ENCODE measurements at regions not wholly inside any gene's neighbourhood (a gene's known extent, or its start where the extent isn't known, plus 50 kb on each side); places are given as distances from the start of the nearest gene placed in this dataset.
"Not testable (repeated sequence)": the region's sequence is repeated elsewhere in the genome, so short reads cannot be mapped to it uniquely, and the experiment has no call there.

GRCh38 chr10:45056806-45057205 is 56.1 kb downstream of the ZNF22 start:
- peaks cover 55% of the 10 kb centered on the region for H3K27me3 Mint-ChIP-seq
- H3K4me3 Mint-ChIP-seq; H3K27ac Mint-ChIP-seq (ENCODE audit: low read depth); H3K9me3 Mint-ChIP-seq; DNase-seq (ENCODE audit: low spot score in 2 of 2); H3K4me1 Mint-ChIP-seq; H3K36me3 Mint-ChIP-seq (ENCODE audit: insufficient read depth); ATAC-seq (replicated peaks; ENCODE audit: extremely low read depth, poor library complexity, severe bottlenecking): not testable (repeated sequence)

- ATAC-seq (replicated peaks; ENCODE audit: extremely low read depth, poor library complexity, severe bottlenecking), result no peak
- peaks cover 2% of the 10 kb centered on the region for H3K36me3 Mint-ChIP-seq (ENCODE audit: insufficient read depth)
- H3K4me3 Mint-ChIP-seq, result no peak overlapping the region
- H3K27ac Mint-ChIP-seq (ENCODE audit: low read depth), result no peak overlapping the region
- peaks cover 47% of the 10 kb centered on the region for H3K27me3 Mint-ChIP-seq
- no peaks in the 10 kb centered on the region for H3K4me1 Mint-ChIP-seq
- no peaks in the 10 kb centered on the region for H3K9me3 Mint-ChIP-seq
- DNase-seq (ENCODE audit: low spot score in 2 of 2), result no peak
Measured at GRCh38 chr10:45058580-45058979, 57.9 kb downstream of the ZNF22 start.

- peaks cover 51% of the 10 kb centered on the region for H3K27me3 Mint-ChIP-seq
- DNase-seq (ENCODE audit: low spot score in 2 of 2) (no peak), ATAC-seq (replicated peaks; ENCODE audit: extremely low read depth, poor library complexity, severe bottlenecking) (no peak)
- peaks cover 2% of the 10 kb centered on the region for H3K36me3 Mint-ChIP-seq (ENCODE audit: insufficient read depth)
- H3K4me1 Mint-ChIP-seq, result no peaks in the 10 kb centered on the region
- no peak overlapping the region for H3K4me3 Mint-ChIP-seq
- H3K9me3 Mint-ChIP-seq, result no peaks in the 10 kb centered on the region
- H3K27ac Mint-ChIP-seq (ENCODE audit: low read depth), result no peak overlapping the region
Measured at GRCh38 chr10:45058992-45059561, 58.4 kb downstream of the ZNF22 start.

GRCh38 chr10:45059632-45060031 is 58.9 kb downstream of the ZNF22 start:
- Mint-ChIP-seq H3K4me3 (no peak overlapping the region), H3K4me1 (no peaks in the 10 kb centered on the region), H3K36me3 (ENCODE audit: insufficient read depth) (peaks cover 2% of the 10 kb centered on the region), H3K9me3 (no peaks in the 10 kb centered on the region), H3K27me3 (peaks cover 49% of the 10 kb centered on the region), H3K27ac (ENCODE audit: low read depth) (no peak overlapping the region)
- ATAC-seq (replicated peaks; ENCODE audit: extremely low read depth, poor library complexity, severe bottlenecking) (no peak), DNase-seq (ENCODE audit: low spot score in 2 of 2) (no peak)

- Mint-ChIP-seq H3K4me3 (no peak overlapping the region), H3K27me3 (peaks cover 34% of the 10 kb centered on the region), H3K27ac (ENCODE audit: low read depth) (no peak overlapping the region), H3K9me3 (no peaks in the 10 kb centered on the region), H3K36me3 (ENCODE audit: insufficient read depth) (peaks cover 2% of the 10 kb centered on the region), H3K4me1 (no peaks in the 10 kb centered on the region)
- no peak for ATAC-seq (replicated peaks; ENCODE audit: extremely low read depth, poor library complexity, severe bottlenecking)
- DNase-seq (ENCODE audit: low spot score in 2 of 2), result no peak
Measured at GRCh38 chr10:45061982-45062381, 61.3 kb downstream of the ZNF22 start.

GRCh38 chr10:45063591-45064231 is 63.0 kb downstream of the ZNF22 start:
- Mint-ChIP-seq H3K27me3 (peaks cover 36% of the 10 kb centered on the region), H3K9me3 (no peaks in the 10 kb centered on the region), H3K4me1 (no peaks in the 10 kb centered on the region), H3K4me3 (no peak overlapping the region), H3K27ac (ENCODE audit: low read depth) (no peak overlapping the region), H3K36me3 (ENCODE audit: insufficient read depth) (peaks cover 2% of the 10 kb centered on the region)
- DNase-seq (ENCODE audit: low spot score in 2 of 2) (no peak), ATAC-seq (replicated peaks; ENCODE audit: extremely low read depth, poor library complexity, severe bottlenecking) (no peak)

GRCh38 chr10:45064998-45065397 is 64.3 kb downstream of the ZNF22 start:
- no peak for DNase-seq (ENCODE audit: low spot score in 2 of 2)
- no peak for ATAC-seq (replicated peaks; ENCODE audit: extremely low read depth, poor library complexity, severe bottlenecking)
- H3K27me3 Mint-ChIP-seq, result peaks cover 30% of the 10 kb centered on the region
- no peak overlapping the region for H3K4me3 Mint-ChIP-seq
- H3K27ac Mint-ChIP-seq (ENCODE audit: low read depth), result no peak overlapping the region
- no peaks in the 10 kb centered on the region for H3K9me3 Mint-ChIP-seq
- H3K4me1 Mint-ChIP-seq, result no peaks in the 10 kb centered on the region
- peaks cover 4% of the 10 kb centered on the region for H3K36me3 Mint-ChIP-seq (ENCODE audit: insufficient read depth)

GRCh38 chr10:45071043-45071813 is 70.5 kb downstream of the ZNF22 start:
- no peaks in the 10 kb centered on the region for H3K4me1 Mint-ChIP-seq
- peaks cover 5% of the 10 kb centered on the region for H3K9me3 Mint-ChIP-seq
- H3K27me3 Mint-ChIP-seq, result peaks cover 38% of the 10 kb centered on the region
- no peak overlapping the region for H3K4me3 Mint-ChIP-seq
- H3K27ac Mint-ChIP-seq (ENCODE audit: low read depth), result no peak overlapping the region
- ATAC-seq (replicated peaks; ENCODE audit: extremely low read depth, poor library complexity, severe bottlenecking) (no peak), DNase-seq (ENCODE audit: low spot score in 2 of 2) (no peak)
- H3K36me3 Mint-ChIP-seq (ENCODE audit: insufficient read depth), result peaks cover 2% of the 10 kb centered on the region

GRCh38 chr10:45075216-45075615 is 74.5 kb downstream of the ZNF22 start:
- H3K36me3 Mint-ChIP-seq (ENCODE audit: insufficient read depth), result no peaks in the 10 kb centered on the region
- H3K27ac Mint-ChIP-seq (ENCODE audit: low read depth), result no peak overlapping the region
- no peaks in the 10 kb centered on the region for H3K4me1 Mint-ChIP-seq
- H3K27me3 Mint-ChIP-seq, result peaks cover 34% of the 10 kb centered on the region
- DNase-seq (ENCODE audit: low spot score in 2 of 2) (no peak), ATAC-seq (replicated peaks; ENCODE audit: extremely low read depth, poor library complexity, severe bottlenecking) (no peak)
- no peak overlapping the region for H3K4me3 Mint-ChIP-seq
- H3K9me3 Mint-ChIP-seq, result peaks cover 5% of the 10 kb centered on the region

- H3K27ac Mint-ChIP-seq (ENCODE audit: low read depth), result no peak overlapping the region
Measured at GRCh38 chr10:45075826-45076380, 75.2 kb downstream of the ZNF22 start.

GRCh38 chr10:45076891-45077290 is 76.2 kb downstream of the ZNF22 start:
- DNase-seq (ENCODE audit: low spot score in 2 of 2) (no peak), ATAC-seq (replicated peaks; ENCODE audit: extremely low read depth, poor library complexity, severe bottlenecking) (peak; percentile 78)
- H3K4me1 Mint-ChIP-seq, result no peaks in the 10 kb centered on the region
- no peaks in the 10 kb centered on the region for H3K36me3 Mint-ChIP-seq (ENCODE audit: insufficient read depth)
- no peak overlapping the region for H3K4me3 Mint-ChIP-seq
- no peak overlapping the region for H3K27ac Mint-ChIP-seq (ENCODE audit: low read depth)
- H3K9me3 Mint-ChIP-seq, result no peaks in the 10 kb centered on the region
- peaks cover 34% of the 10 kb centered on the region for H3K27me3 Mint-ChIP-seq

More at GRCh38 chr10:45075826-45076380, 75.2 kb downstream of the ZNF22 start:
- no peaks in the 10 kb centered on the region for H3K4me1 Mint-ChIP-seq
- ATAC-seq (replicated peaks; ENCODE audit: extremely low read depth, poor library complexity, severe bottlenecking) (no peak), DNase-seq (ENCODE audit: low spot score in 2 of 2) (no peak)
- H3K9me3 Mint-ChIP-seq, result peaks cover 5% of the 10 kb centered on the region
- H3K36me3 Mint-ChIP-seq (ENCODE audit: insufficient read depth), result no peaks in the 10 kb centered on the region
- H3K27me3 Mint-ChIP-seq, result peaks cover 34% of the 10 kb centered on the region
- H3K4me3 Mint-ChIP-seq, result no peak overlapping the region

- Mint-ChIP-seq H3K9me3 (no peaks in the 10 kb centered on the region), H3K4me3 (no peak overlapping the region), H3K27me3 (peaks cover 39% of the 10 kb centered on the region), H3K27ac (ENCODE audit: low read depth) (no peak overlapping the region), H3K4me1 (no peaks in the 10 kb centered on the region), H3K36me3 (ENCODE audit: insufficient read depth) (no peaks in the 10 kb centered on the region)
- no peak for ATAC-seq (replicated peaks; ENCODE audit: extremely low read depth, poor library complexity, severe bottlenecking)
- DNase-seq (ENCODE audit: low spot score in 2 of 2), result no peak
Measured at GRCh38 chr10:45080331-45080730, 79.6 kb downstream of the ZNF22 start.

- Mint-ChIP-seq H3K27ac (ENCODE audit: low read depth) (no peak overlapping the region), H3K27me3 (peaks cover 26% of the 10 kb centered on the region), H3K36me3 (ENCODE audit: insufficient read depth) (no peaks in the 10 kb centered on the region), H3K4me1 (no peaks in the 10 kb centered on the region), H3K4me3 (no peak overlapping the region), H3K9me3 (peaks cover 6% of the 10 kb centered on the region)
- ATAC-seq (replicated peaks; ENCODE audit: extremely low read depth, poor library complexity, severe bottlenecking) (no peak), DNase-seq (ENCODE audit: low spot score in 2 of 2) (no peak)
Measured at GRCh38 chr10:45082176-45082575, 81.5 kb downstream of the ZNF22 start.
